ENCODE measurements at regions not wholly inside any gene's neighbourhood (a gene's known extent, or its start where the extent isn't known, plus 50 kb on each side); places are given as distances from the start of the nearest gene placed in this dataset.
A peak's percentile ranks its signal among the peaks of the same experiment; 100 is the strongest.
"Not testable (repeated sequence)": the region's sequence is repeated elsewhere in the genome, so short reads cannot be mapped to it uniquely, and the experiment has no call there.

- 63 to 79% methylated on average over 2 of the region's 2 CpGs for WGBS, 2 donors
Measured at GRCh38 chr4:66750273-66750672, 795.0 kb downstream of the CENPC start.

GRCh38 chr4:66746918-66747317 lies 798.4 kb downstream of the CENPC start:
- not testable (repeated sequence) for H3K9ac ChIP-seq (ENCODE audit: insufficient read depth in 1 of 2, low read length in 2 of 2); H3K9me3 ChIP-seq (ENCODE audit: control insufficient read depth in 4 of 4, insufficient read depth in 3 of 4, low read length in 3 of 4); ATAC-seq (ENCODE audit: insufficient read depth, low FRiP score); H3K4me3 ChIP-seq; DNase-seq; H3K36me3 ChIP-seq (ENCODE audit: control insufficient read depth in 4 of 4, insufficient read depth in 4 of 4, low read length in 4 of 4); H3K4me1 ChIP-seq (ENCODE audit: control insufficient read depth in 5 of 5, insufficient read depth in 5 of 5, low read length in 5 of 5); H3K27me3 ChIP-seq (ENCODE audit: control insufficient read depth in 3 of 3, insufficient read depth in 3 of 3, low read length in 2 of 3); H3K27ac ChIP-seq (ENCODE audit: low read depth in 1 of 2, low read length in 1 of 2)
- 85 to 93% methylated on average over 4 of the region's 4 CpGs for WGBS, 2 donors

More at GRCh38 chr4:66750273-66750672, 795.0 kb downstream of the CENPC start:
- Histone ChIP-seq H3K36me3 (ENCODE audit: control insufficient read depth in 4 of 4, insufficient read depth in 4 of 4, low read length in 4 of 4) (no peaks in the 10 kb centered on the region), H3K9ac (ENCODE audit: insufficient read depth in 1 of 2, low read length in 2 of 2) (no peak overlapping the region), H3K9me3 (ENCODE audit: control insufficient read depth in 4 of 4, insufficient read depth in 3 of 4, low read length in 3 of 4) (no peaks in the 10 kb centered on the region), H3K4me1 (ENCODE audit: control insufficient read depth in 5 of 5, insufficient read depth in 5 of 5, low read length in 5 of 5) (no peaks in the 10 kb centered on the region), H3K27ac (ENCODE audit: low read depth in 1 of 2, low read length in 1 of 2) (no peak overlapping the region), H3K4me3 (no peak overlapping the region), H3K27me3 (ENCODE audit: control insufficient read depth in 3 of 3, insufficient read depth in 3 of 3, low read length in 2 of 3) (no peaks in the 10 kb centered on the region)
- TF ChIP-seq CTCF (IDR thresholded peaks at IDR 0.05; ENCODE audit: control extremely low read depth, extremely low read depth): no peak
- ATAC-seq (ENCODE audit: insufficient read depth, low FRiP score) (no peak), DNase-seq (peak in 2 of 3 donors; percentile 7 to 34)

- Histone ChIP-seq H3K9me3 (ENCODE audit: control insufficient read depth in 4 of 4, insufficient read depth in 3 of 4, low read length in 3 of 4) (no peaks in the 10 kb centered on the region), H3K4me1 (ENCODE audit: control insufficient read depth in 5 of 5, insufficient read depth in 5 of 5, low read length in 5 of 5) (no peaks in the 10 kb centered on the region), H3K27me3 (ENCODE audit: control insufficient read depth in 3 of 3, insufficient read depth in 3 of 3, low read length in 2 of 3) (no peaks in the 10 kb centered on the region), H3K4me3 (no peak overlapping the region), H3K36me3 (ENCODE audit: control insufficient read depth in 4 of 4, insufficient read depth in 4 of 4, low read length in 4 of 4) (no peaks in the 10 kb centered on the region), H3K27ac (ENCODE audit: low read depth in 1 of 2, low read length in 1 of 2) (no peak overlapping the region), H3K9ac (ENCODE audit: insufficient read depth in 1 of 2, low read length in 2 of 2) (no peak overlapping the region)
- DNase-seq (no peak), ATAC-seq (ENCODE audit: insufficient read depth, low FRiP score) (no peak)
- WGBS, 2 donors: 82 to 87% methylated on average over 2 of the region's 2 CpGs
- no peak for TF ChIP-seq CTCF (IDR thresholded peaks at IDR 0.05; ENCODE audit: control extremely low read depth, extremely low read depth)
Measured at GRCh38 chr4:66741081-66741480, 804.2 kb downstream of the CENPC start.

DNA sequence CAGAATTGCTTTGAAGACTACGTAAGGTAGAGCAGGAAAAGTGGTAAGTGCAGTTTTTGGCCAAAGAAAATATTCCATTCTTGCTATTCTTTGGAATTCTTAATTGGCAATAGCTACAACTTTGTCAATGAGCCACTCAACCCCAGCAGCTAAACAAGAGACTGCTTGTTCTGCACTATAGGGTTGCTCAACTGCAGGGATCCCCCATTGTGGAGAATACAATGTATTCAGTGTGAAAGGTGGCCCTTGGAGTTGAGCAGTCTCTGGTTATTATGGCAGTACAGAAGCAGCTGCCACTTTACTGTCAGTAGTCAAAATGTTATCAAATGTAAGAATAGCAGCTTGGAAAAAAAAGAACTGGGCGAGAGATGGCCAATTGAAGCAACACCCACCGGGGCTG lies 808.7 kb downstream of the CENPC start:
- WGBS, 2 donors: 67 to 85% methylated on average over 3 of the region's 3 CpGs
- Histone ChIP-seq H3K36me3 (ENCODE audit: control insufficient read depth in 4 of 4, insufficient read depth in 4 of 4, low read length in 4 of 4) (no peaks in the 10 kb centered on the region), H3K9me3 (ENCODE audit: control insufficient read depth in 4 of 4, insufficient read depth in 3 of 4, low read length in 3 of 4) (no peaks in the 10 kb centered on the region), H3K27ac (ENCODE audit: low read depth in 1 of 2, low read length in 1 of 2) (no peak overlapping the region), H3K4me1 (ENCODE audit: control insufficient read depth in 5 of 5, insufficient read depth in 5 of 5, low read length in 5 of 5) (no peaks in the 10 kb centered on the region), H3K4me3 (no peak overlapping the region), H3K9ac (ENCODE audit: insufficient read depth in 1 of 2, low read length in 2 of 2) (no peak overlapping the region), H3K27me3 (ENCODE audit: control insufficient read depth in 3 of 3, insufficient read depth in 3 of 3, low read length in 2 of 3) (no peaks in the 10 kb centered on the region)
- ATAC-seq (ENCODE audit: insufficient read depth, low FRiP score): no peak
- peak in 1 of 3 donors; percentile 7 for DNase-seq
- TF ChIP-seq CTCF (IDR thresholded peaks at IDR 0.05; ENCODE audit: control extremely low read depth, extremely low read depth): no peak

All from lung (tissue), 11 donors.